ENCODE measurements at regions not wholly inside any gene's neighbourhood (a gene's known extent, or its start where the extent isn't known, plus 50 kb on each side); places are given as distances from the start of the nearest gene placed in this dataset.
"Not testable (repeated sequence)": the region's sequence is repeated elsewhere in the genome, so short reads cannot be mapped to it uniquely, and the experiment has no call there.

- no peak overlapping the region for H3K9ac ChIP-seq
- H4K20me1 ChIP-seq (ENCODE audit: low read depth): no peaks in the 10 kb centered on the region
- no peak for DNase-seq (ENCODE audit: low spot score)
- Mint-ChIP-seq H3K27me3 (ENCODE audit: insufficient read depth, low read depth) (peaks cover 4% of the 10 kb centered on the region), H3K36me3 (no peaks in the 10 kb centered on the region), H3K4me3 (no peak overlapping the region), H3K27ac (no peak overlapping the region), H3K4me1 (peaks cover 2% of the 10 kb centered on the region), H3K9me3 (no peaks in the 10 kb centered on the region)
- TF ChIP-seq EZH2 (IDR thresholded peaks at IDR 0.05) (no peak), EZH2phosphoT487 (IDR thresholded peaks at IDR 0.05) (no peak), CTCF (IDR thresholded peaks at IDR 0.05) (no peak)
- H3K27ac ChIP-seq: no peak overlapping the region
- H3K4me3 ChIP-seq: no peak overlapping the region
- no peak overlapping the region for H3K4me2 ChIP-seq
- peaks cover 18% of the 10 kb centered on the region for H3K4me1 ChIP-seq
- H3F3A ChIP-seq (ENCODE audit: low read depth): peaks cover 11% of the 10 kb centered on the region
- H2AFZ ChIP-seq (replicated peaks): no peak overlapping the region
- H3K36me3 ChIP-seq: no peaks in the 10 kb centered on the region
- no peaks in the 10 kb centered on the region for H3K79me2 ChIP-seq (ENCODE audit: low read depth)
- H3K27me3 ChIP-seq: no peaks in the 10 kb centered on the region
- no peaks in the 10 kb centered on the region for H3K9me3 ChIP-seq (ENCODE audit: low read depth)
These were observed 214.3 kb upstream of the SPRY1 start for GRCh38 chr4:123182289-123182688.

GRCh38 chr4:123183308-123183707 lies 213.3 kb upstream of the SPRY1 start:
- no peak overlapping the region for H3K27ac ChIP-seq
- no peaks in the 10 kb centered on the region for H3K36me3 Mint-ChIP-seq
- no peaks in the 10 kb centered on the region for H3K27me3 ChIP-seq
- peaks cover 12% of the 10 kb centered on the region for H3F3A ChIP-seq (ENCODE audit: low read depth)
- no peak overlapping the region for H3K4me3 ChIP-seq
- no peaks in the 10 kb centered on the region for H3K9me3 ChIP-seq (ENCODE audit: low read depth)
- H3K9ac ChIP-seq: no peak overlapping the region
- no peaks in the 10 kb centered on the region for H3K36me3 ChIP-seq
- peaks cover 4% of the 10 kb centered on the region for H3K27me3 Mint-ChIP-seq (ENCODE audit: insufficient read depth, low read depth)
- H3K27ac Mint-ChIP-seq: no peak overlapping the region
- no peaks in the 10 kb centered on the region for H3K9me3 Mint-ChIP-seq
- H4K20me1 ChIP-seq (ENCODE audit: low read depth): no peaks in the 10 kb centered on the region
- no peak overlapping the region for H3K4me2 ChIP-seq
- no peak overlapping the region for H3K4me3 Mint-ChIP-seq
- H3K4me1 Mint-ChIP-seq: no peaks in the 10 kb centered on the region
- no peaks in the 10 kb centered on the region for H3K79me2 ChIP-seq (ENCODE audit: low read depth)
- TF ChIP-seq EZH2 (IDR thresholded peaks at IDR 0.05): no peak
- TF ChIP-seq EZH2phosphoT487 (IDR thresholded peaks at IDR 0.05): no peak
- TF ChIP-seq CTCF (IDR thresholded peaks at IDR 0.05): no peak
- peaks cover 19% of the 10 kb centered on the region for H3K4me1 ChIP-seq
- DNase-seq (ENCODE audit: low spot score): no peak
- no peak overlapping the region for H2AFZ ChIP-seq (replicated peaks)

GRCh38 chr4:123183754-123184153 lies 212.8 kb upstream of the SPRY1 start:
- DNase-seq (ENCODE audit: low spot score); H3K4me3 ChIP-seq; H3K79me2 ChIP-seq (ENCODE audit: low read depth); H3K9me3 ChIP-seq (ENCODE audit: low read depth); H3K4me2 ChIP-seq; H3K9me3 Mint-ChIP-seq; H3K27me3 Mint-ChIP-seq (ENCODE audit: insufficient read depth, low read depth); H3K36me3 Mint-ChIP-seq; H3K27me3 ChIP-seq; H3K4me1 Mint-ChIP-seq; H2AFZ ChIP-seq (replicated peaks); H4K20me1 ChIP-seq (ENCODE audit: low read depth); H3K27ac ChIP-seq; H3K9ac ChIP-seq; H3K36me3 ChIP-seq; H3K27ac Mint-ChIP-seq; H3K4me3 Mint-ChIP-seq: not testable (repeated sequence)
- Histone ChIP-seq H3K4me1 (peaks cover 19% of the 10 kb centered on the region), H3F3A (ENCODE audit: low read depth) (peaks cover 12% of the 10 kb centered on the region)

- Histone ChIP-seq H2AFZ (replicated peaks) (no peak overlapping the region), H4K20me1 (ENCODE audit: low read depth) (no peaks in the 10 kb centered on the region), H3K4me2 (peak overlapping the region; percentile 29), H3K79me2 (ENCODE audit: low read depth) (no peaks in the 10 kb centered on the region), H3K9me3 (ENCODE audit: low read depth) (no peaks in the 10 kb centered on the region), H3K9ac (no peak overlapping the region), H3K36me3 (no peaks in the 10 kb centered on the region), H3K27ac (no peak overlapping the region), H3F3A (ENCODE audit: low read depth) (peaks cover 12% of the 10 kb centered on the region), H3K27me3 (no peaks in the 10 kb centered on the region), H3K4me1 (peaks cover 19% of the 10 kb centered on the region), H3K4me3 (no peak overlapping the region)
- TF ChIP-seq EZH2phosphoT487 (IDR thresholded peaks at IDR 0.05) (no peak), CTCF (IDR thresholded peaks at IDR 0.05) (no peak), EZH2 (IDR thresholded peaks at IDR 0.05) (no peak)
- H3K9me3 Mint-ChIP-seq: no peaks in the 10 kb centered on the region
- no peaks in the 10 kb centered on the region for H3K4me1 Mint-ChIP-seq
- no peaks in the 10 kb centered on the region for H3K36me3 Mint-ChIP-seq
- no peak overlapping the region for H3K4me3 Mint-ChIP-seq
- peaks cover 4% of the 10 kb centered on the region for H3K27me3 Mint-ChIP-seq (ENCODE audit: insufficient read depth, low read depth)
- peak; percentile 23 for DNase-seq (ENCODE audit: low spot score)
- no peak overlapping the region for H3K27ac Mint-ChIP-seq
These were observed 209.9 kb upstream of the SPRY1 start for GRCh38 chr4:123186731-123187130.

Measured in neural progenitor cell (in vitro differentiated cells).